HG02885 (cell line): ENCODE measurements at regions not wholly inside any gene's neighbourhood (a gene's known extent, or its start where the extent isn't known, plus 50 kb on each side); places are given as distances from the start of the nearest gene placed in this dataset.

Experiments used
- ATAC-seq: cut with Tn5 transposase; IDR thresholded peaks from one replicate; pipeline ENCODE4 v1.9.1; 2021; ENCODE audit warnings: mild to moderate bottlenecking; ENCODE audit not compliant: unreplicated experiment, poor library complexity

GRCh38 chr13:81800433-81800832, 1459.5 kb upstream of the SPRY2 start:
- ATAC-seq, result no peak

- ATAC-seq, result no peak
These were observed 1454.8 kb upstream of the SPRY2 start for GRCh38 chr13:81795710-81796109.

- ATAC-seq, result no peak
These were observed 1450.7 kb upstream of the SPRY2 start for GRCh38 chr13:81791641-81792040.

DNA sequence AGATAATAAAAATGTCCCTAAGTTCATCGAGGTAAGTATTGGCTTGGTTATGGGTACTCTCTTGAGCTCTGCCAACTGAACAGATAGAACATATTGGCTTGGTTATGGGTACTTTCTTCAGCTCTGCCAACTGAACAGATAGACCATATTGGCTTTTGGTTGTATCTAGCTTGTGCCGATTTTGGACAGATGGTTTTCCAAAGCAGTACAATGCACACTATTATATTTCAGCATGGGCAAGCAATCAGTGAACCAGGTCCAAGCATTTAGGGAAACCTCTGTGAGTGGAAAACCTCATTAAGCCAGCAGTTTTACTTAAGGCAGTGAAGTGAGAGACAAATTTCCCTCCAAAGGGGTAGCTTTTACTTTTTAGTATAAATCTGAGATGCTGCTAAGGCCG, 1440.5 kb upstream of the SPRY2 start:
- ATAC-seq, result no peak

GRCh38 chr13:81779876-81780275, 1439.0 kb upstream of the SPRY2 start:
- no peak for ATAC-seq

DNA sequence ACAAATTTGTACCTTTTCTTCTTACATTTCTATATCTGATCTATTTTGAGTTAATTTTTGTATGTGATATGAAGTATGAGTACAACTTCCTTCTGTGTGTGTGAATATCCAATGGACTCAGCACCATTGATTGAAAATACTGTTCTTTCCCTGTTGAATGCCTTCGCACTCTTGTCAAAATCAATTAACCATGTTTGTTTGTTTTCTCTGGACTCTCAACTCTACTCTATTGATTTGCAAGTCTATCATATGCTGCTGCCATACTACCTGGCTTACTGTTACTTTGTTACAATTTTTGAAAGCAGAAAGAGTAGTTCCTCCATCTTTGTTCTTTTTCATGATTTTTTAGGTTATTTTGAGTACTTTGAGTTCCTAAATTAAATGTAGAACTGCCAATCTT, 1437.4 kb upstream of the SPRY2 start:
- ATAC-seq, result no peak

DNA sequence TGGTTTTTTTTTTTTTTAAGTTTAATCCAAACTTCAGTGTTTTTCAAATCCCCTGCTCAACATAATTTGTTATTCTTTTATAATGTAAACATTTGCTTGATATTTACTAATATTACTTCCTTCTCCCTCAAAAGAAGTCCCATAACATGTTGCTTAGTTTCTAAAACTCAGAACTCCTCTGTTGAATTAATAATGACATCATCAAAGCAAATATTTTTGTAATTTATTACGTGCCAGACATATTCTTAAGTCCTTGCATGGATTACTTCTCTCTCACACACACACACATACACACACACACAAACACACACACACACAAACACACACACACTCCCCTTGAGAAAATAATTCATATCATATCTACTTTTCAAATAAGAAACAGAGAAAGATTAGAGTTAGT, 1432.3 kb upstream of the SPRY2 start:
- ATAC-seq, result no peak

- no peak for ATAC-seq
These were observed 1431.0 kb upstream of the SPRY2 start for GRCh38 chr13:81771951-81772350.

DNA sequence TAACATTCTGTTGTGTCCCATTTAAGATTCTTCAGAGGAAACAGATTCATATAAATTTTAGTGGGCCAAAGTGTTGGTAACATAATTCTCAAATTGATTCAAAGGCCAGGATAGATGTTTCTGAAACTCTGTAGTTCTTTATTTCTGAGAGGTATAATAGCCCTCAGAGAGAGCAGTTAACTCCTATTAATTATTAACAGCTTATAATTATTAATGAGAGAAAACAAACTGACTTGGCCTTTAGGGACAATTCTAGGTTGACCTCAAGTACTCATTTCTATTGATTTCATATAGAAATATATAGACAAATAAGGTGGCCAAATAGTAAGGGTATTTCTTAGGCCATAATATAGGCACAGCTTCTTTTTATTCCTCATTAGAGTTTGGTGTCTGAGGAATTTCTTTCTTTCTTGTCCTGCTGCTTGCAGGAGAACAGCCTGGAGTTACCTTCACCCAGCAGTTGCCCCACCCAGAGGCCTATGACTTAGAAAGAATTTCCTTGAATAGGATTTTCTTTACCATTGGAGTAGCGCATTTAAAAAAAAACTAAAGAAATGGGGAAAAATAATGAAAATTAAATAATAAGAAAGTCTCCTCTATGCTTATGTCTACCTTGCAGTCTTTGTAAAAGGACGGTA, 1430.1 kb upstream of the SPRY2 start:
- ATAC-seq, result no peak

DNA sequence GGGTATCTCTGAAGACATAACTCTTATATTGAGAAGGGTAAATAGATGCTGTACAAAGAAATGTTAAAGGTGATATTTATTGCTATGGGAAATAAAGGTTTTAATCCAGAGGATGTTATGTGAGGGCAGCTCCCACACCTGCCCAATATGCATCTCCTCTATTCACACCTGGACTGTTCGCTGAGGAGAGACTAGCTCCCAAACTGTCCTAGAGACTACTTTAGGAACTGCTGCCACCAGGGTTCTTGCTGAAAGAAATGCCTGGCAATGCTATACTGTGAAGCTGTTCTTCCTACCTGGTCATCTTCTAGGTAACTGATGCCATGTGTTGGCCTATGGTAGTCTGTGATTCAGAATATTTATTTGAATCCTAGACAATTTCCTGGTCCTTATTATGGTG, 1421.5 kb upstream of the SPRY2 start:
- ATAC-seq, result no peak

- ATAC-seq, result no peak
These were observed 1419.4 kb upstream of the SPRY2 start for GRCh38 chr13:81760316-81760715.

- ATAC-seq, result no peak
These were observed 1416.5 kb upstream of the SPRY2 start for GRCh38 chr13:81757348-81757970.

- ATAC-seq, result no peak
These were observed 1404.5 kb upstream of the SPRY2 start for GRCh38 chr13:81745391-81745790.

- ATAC-seq, result no peak
These were observed 1397.4 kb upstream of the SPRY2 start for GRCh38 chr13:81738364-81738763.

- ATAC-seq, result no peak
These were observed 1385.3 kb upstream of the SPRY2 start for GRCh38 chr13:81726037-81726726.

GRCh38 chr13:81722456-81722855, 1381.5 kb upstream of the SPRY2 start:
- no peak for ATAC-seq

DNA sequence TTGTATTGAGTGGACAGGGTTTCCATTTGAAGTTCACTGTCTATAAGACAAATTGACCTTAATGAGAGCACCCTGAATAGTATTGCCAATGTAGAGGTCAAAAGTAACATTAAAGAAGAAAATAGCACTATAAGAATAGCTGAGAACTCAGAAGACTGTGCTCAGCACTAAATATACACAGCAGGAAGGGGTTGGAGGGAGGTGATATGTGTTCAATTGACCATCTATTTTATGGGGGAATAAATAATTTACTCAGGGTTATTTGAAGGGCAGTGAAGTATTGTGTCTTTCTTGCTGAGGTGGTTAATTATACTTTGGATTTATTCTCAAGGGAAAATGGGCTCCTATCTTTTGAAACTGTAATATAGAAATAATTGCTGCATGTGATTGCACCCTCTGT, 1380.5 kb upstream of the SPRY2 start:
- ATAC-seq, result no peak

GRCh38 chr13:81714513-81714912, 1373.6 kb upstream of the SPRY2 start:
- no peak for ATAC-seq

GRCh38 chr13:81713201-81713600, 1372.3 kb upstream of the SPRY2 start:
- ATAC-seq, result no peak

DNA sequence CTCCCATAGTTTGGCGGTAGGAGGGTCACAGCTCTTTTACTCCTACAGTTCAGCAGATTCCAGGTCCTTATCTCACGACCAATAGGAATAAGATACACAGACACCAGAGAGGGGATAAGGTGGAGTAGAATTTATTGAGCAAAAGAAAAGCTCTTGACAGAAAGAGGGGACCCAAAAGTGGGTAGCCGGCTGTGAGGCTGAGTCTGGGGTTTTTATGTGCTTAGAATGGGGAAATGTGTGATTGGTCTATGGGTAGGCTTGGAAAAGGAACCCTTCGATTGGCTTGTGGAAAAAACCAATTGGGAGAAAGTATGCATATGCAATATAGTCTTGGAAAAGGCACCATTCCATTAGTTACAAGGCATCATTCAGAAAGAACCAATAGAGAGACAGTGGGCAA, 1356.9 kb upstream of the SPRY2 start:
- no peak for ATAC-seq

GRCh38 chr13:81686877-81687276, 1346.0 kb upstream of the SPRY2 start:
- ATAC-seq, result no peak

GRCh38 chr13:81683521-81683920, 1342.6 kb upstream of the SPRY2 start:
- ATAC-seq, result no peak
